ENCODE measurements at regions not wholly inside any gene's neighbourhood (a gene's known extent, or its start where the extent isn't known, plus 50 kb on each side); places are given as distances from the start of the nearest gene placed in this dataset.

DNA sequence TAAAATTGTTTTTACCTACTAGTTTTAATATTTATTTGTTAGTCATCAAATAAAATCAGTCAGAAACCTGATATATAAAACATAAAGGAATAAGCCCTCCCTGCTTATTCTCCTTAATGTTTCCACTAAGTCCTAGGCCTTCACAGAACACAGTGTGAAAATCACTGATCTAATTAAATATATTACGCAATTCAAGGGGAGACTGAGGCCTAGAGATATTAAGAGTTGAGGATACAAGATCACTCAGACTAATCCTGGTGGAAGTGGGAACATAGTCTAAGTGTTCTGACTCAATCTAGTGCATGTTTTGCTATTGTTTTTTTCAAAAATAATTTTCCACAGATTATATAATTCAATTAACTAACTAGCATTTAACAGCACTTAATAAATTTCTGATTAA is 401.1 kb downstream of the SLCO4C1 start (continued):
- TF ChIP-seq, protein P1, sequence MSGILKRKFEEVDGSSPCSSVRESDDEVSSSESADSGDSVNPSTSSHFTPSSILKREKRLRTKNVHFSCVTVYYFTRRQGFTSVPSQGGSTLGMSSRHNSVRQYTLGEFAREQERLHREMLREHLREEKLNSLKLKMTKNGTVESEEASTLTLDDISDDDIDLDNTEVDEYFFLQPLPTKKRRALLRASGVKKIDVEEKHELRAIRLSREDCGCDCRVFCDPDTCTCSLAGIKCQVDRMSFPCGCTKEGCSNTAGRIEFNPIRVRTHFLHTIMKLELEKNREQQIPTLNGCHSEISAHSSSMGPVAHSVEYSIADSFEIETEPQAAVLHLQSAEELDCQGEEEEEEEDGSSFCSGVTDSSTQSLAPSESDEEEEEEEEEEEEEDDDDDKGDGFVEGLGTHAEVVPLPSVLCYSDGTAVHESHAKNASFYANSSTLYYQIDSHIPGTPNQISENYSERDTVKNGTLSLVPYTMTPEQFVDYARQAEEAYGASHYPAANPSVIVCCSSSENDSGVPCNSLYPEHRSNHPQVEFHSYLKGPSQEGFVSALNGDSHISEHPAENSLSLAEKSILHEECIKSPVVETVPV (CRISPR knock-in tag; IDR thresholded peaks at IDR 0.05): no peak
- no peak for TF ChIP-seq ZNF70 (CRISPR knock-in tag; IDR thresholded peaks at IDR 0.05)

DNA sequence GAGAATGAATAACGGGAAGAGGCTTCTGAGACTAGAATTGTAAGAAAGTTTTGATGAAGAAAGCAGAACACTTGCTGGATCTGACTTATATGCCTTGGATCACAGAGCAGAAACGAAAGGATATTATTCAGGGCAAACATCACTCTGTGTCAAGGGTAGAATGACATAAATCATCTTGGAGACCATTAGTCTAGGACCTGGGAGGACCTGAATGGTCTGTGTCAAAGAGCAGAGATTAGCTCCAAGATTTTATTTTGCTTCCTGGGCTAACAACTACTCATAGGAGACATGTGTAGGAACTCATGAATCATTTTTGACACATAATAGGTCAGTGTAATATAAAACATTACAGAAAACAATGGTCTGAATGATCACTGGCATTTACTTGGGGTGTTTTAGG is 417.9 kb downstream of the SLCO4C1 start:
- TF ChIP-seq TOX (CRISPR knock-in tag; IDR thresholded peaks at IDR 0.05; ENCODE audit: borderline replicate concordance) (no peak), ISL1 (CRISPR knock-in tag; IDR thresholded peaks at IDR 0.05) (peak; percentile 52; the same call in 1 of the 2 replicates), RARB (CRISPR knock-in tag; IDR thresholded peaks at IDR 0.05) (no peak), ZNF70 (CRISPR knock-in tag; IDR thresholded peaks at IDR 0.05) (no peak)
- TF ChIP-seq, protein P2, sequence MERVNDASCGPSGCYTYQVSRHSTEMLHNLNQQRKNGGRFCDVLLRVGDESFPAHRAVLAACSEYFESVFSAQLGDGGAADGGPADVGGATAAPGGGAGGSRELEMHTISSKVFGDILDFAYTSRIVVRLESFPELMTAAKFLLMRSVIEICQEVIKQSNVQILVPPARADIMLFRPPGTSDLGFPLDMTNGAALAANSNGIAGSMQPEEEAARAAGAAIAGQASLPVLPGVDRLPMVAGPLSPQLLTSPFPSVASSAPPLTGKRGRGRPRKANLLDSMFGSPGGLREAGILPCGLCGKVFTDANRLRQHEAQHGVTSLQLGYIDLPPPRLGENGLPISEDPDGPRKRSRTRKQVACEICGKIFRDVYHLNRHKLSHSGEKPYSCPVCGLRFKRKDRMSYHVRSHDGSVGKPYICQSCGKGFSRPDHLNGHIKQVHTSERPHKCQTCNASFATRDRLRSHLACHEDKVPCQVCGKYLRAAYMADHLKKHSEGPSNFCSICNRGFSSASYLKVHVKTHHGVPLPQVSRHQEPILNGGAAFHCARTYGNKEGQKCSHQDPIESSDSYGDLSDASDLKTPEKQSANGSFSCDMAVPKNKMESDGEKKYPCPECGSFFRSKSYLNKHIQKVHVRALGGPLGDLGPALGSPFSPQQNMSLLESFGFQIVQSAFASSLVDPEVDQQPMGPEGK (CRISPR knock-in tag; IDR thresholded peaks at IDR 0.05; ENCODE audit: borderline replicate concordance): no peak
- TF ChIP-seq, protein P1 (CRISPR knock-in tag; IDR thresholded peaks at IDR 0.05): no peak
- TF ChIP-seq, protein P3, sequence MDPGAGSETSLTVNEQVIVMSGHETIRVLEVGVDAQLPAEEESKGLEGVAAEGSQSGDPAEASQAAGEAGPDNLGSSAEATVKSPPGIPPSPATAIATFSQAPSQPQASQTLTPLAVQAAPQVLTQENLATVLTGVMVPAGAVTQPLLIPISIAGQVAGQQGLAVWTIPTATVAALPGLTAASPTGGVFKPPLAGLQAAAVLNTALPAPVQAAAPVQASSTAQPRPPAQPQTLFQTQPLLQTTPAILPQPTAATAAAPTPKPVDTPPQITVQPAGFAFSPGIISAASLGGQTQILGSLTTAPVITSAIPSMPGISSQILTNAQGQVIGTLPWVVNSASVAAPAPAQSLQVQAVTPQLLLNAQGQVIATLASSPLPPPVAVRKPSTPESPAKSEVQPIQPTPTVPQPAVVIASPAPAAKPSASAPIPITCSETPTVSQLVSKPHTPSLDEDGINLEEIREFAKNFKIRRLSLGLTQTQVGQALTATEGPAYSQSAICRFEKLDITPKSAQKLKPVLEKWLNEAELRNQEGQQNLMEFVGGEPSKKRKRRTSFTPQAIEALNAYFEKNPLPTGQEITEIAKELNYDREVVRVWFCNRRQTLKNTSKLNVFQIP (CRISPR knock-in tag; IDR thresholded peaks at IDR 0.05; ENCODE audit: borderline replicate concordance, low read depth): no peak
- ATAC-seq: no peak

DNA sequence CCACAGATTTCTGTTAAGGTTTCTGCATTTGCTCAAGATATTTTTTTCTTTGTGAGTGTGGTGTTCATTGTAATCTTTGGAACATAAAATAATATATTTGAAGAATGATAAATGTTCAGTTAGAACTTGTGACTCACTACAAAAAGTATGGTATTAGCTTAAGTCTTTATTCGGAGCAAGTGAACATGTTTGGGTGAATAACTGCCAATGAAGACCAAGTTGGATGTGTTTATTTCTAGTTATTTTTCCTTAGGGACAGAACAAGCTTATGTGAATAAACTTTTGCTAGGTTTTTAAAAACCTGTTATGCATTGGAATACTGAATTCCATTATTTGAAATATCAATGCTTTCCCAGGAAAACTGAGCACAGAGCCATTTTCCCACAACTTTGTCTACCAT is 418.6 kb downstream of the SLCO4C1 start:
- no peak for ATAC-seq

More for the DNA sequence above, 418.6 kb downstream of the SLCO4C1 start:
- TF ChIP-seq ZFP3 (CRISPR knock-in tag; IDR thresholded peaks at IDR 0.05): no peak
- no peak for TF ChIP-seq OSR1 (CRISPR knock-in tag; IDR thresholded peaks at IDR 0.05)
- no peak for TF ChIP-seq TCF4 (CRISPR knock-in tag; IDR thresholded peaks at IDR 0.05; ENCODE audit: borderline replicate concordance)
- TF ChIP-seq ZC3H10 (CRISPR knock-in tag; IDR thresholded peaks at IDR 0.05): no peak
- TF ChIP-seq, protein P4, sequence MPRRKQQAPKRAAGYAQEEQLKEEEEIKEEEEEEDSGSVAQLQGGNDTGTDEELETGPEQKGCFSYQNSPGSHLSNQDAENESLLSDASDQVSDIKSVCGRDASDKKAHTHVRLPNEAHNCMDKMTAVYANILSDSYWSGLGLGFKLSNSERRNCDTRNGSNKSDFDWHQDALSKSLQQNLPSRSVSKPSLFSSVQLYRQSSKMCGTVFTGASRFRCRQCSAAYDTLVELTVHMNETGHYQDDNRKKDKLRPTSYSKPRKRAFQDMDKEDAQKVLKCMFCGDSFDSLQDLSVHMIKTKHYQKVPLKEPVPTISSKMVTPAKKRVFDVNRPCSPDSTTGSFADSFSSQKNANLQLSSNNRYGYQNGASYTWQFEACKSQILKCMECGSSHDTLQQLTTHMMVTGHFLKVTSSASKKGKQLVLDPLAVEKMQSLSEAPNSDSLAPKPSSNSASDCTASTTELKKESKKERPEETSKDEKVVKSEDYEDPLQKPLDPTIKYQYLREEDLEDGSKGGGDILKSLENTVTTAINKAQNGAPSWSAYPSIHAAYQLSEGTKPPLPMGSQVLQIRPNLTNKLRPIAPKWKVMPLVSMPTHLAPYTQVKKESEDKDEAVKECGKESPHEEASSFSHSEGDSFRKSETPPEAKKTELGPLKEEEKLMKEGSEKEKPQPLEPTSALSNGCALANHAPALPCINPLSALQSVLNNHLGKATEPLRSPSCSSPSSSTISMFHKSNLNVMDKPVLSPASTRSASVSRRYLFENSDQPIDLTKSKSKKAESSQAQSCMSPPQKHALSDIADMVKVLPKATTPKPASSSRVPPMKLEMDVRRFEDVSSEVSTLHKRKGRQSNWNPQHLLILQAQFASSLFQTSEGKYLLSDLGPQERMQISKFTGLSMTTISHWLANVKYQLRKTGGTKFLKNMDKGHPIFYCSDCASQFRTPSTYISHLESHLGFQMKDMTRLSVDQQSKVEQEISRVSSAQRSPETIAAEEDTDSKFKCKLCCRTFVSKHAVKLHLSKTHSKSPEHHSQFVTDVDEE (CRISPR knock-in tag; IDR thresholded peaks at IDR 0.05): no peak
- no peak for TF ChIP-seq RARB (CRISPR knock-in tag; IDR thresholded peaks at IDR 0.05)
- TF ChIP-seq, protein P2 (CRISPR knock-in tag; IDR thresholded peaks at IDR 0.05; ENCODE audit: borderline replicate concordance): no peak
- TF ChIP-seq ISL1 (CRISPR knock-in tag; IDR thresholded peaks at IDR 0.05): no peak
- no peak for TF ChIP-seq ARNTL (CRISPR knock-in tag; IDR thresholded peaks at IDR 0.05; ENCODE audit: borderline replicate concordance, low read depth)
- no peak for TF ChIP-seq BACH2 (CRISPR knock-in tag; IDR thresholded peaks at IDR 0.05; ENCODE audit: borderline replicate concordance)
- no peak for TF ChIP-seq ZFP30 (CRISPR knock-in tag; IDR thresholded peaks at IDR 0.05)
- TF ChIP-seq, protein P3 (CRISPR knock-in tag; IDR thresholded peaks at IDR 0.05; ENCODE audit: borderline replicate concordance, low read depth): no peak
- TF ChIP-seq TOX (CRISPR knock-in tag; IDR thresholded peaks at IDR 0.05; ENCODE audit: borderline replicate concordance): no peak
- TF ChIP-seq, protein P5, sequence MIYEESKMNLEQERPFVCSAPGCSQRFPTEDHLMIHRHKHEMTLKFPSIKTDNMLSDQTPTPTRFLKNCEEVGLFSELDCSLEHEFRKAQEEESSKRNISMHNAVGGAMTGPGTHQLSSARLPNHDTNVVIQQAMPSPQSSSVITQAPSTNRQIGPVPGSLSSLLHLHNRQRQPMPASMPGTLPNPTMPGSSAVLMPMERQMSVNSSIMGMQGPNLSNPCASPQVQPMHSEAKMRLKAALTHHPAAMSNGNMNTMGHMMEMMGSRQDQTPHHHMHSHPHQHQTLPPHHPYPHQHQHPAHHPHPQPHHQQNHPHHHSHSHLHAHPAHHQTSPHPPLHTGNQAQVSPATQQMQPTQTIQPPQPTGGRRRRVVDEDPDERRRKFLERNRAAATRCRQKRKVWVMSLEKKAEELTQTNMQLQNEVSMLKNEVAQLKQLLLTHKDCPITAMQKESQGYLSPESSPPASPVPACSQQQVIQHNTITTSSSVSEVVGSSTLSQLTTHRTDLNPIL (CRISPR knock-in tag; IDR thresholded peaks at IDR 0.05; ENCODE audit: low read depth): no peak
- TF ChIP-seq PPARA (CRISPR knock-in tag; IDR thresholded peaks at IDR 0.05; ENCODE audit: borderline replicate concordance): no peak
